ENCODE measurements at regions not wholly inside any gene's neighbourhood (a gene's known extent, or its start where the extent isn't known, plus 50 kb on each side); places are given as distances from the start of the nearest gene placed in this dataset.

- no peak overlapping the region for H3K4me2 ChIP-seq (ENCODE audit: insufficient read depth, low read length)
- H3K4me3 ChIP-seq (replicated peaks in 1 of 3; ENCODE audit: insufficient read depth in 1 of 3, low read depth in 1 of 3, low read length in 3 of 3), result no peak overlapping the region
- POLR2A ChIA-PET, result no interaction called here
- no peak overlapping the region for H2AFZ ChIP-seq (ENCODE audit: low read depth, low read length)
- DNase-seq (ENCODE audit: low read depth, low spot score) (no peak), FAIRE-seq (no peak)
- no peak overlapping the region for H3K27ac ChIP-seq (ENCODE audit: insufficient read depth, low read depth, low read length)
- no peaks in the 10 kb centered on the region for H3K36me3 ChIP-seq (ENCODE audit: control insufficient read depth in 2 of 2, extremely low read depth in 1 of 2, insufficient read depth in 2 of 2, low read length in 2 of 2)
- no peaks in the 10 kb centered on the region for H3K9me1 ChIP-seq (replicated peaks; ENCODE audit: control insufficient read depth, extremely low read depth, insufficient read depth, low read length)
- no TSS peak for BruUV-seq (replicated peaks)
- H3K4me1 ChIP-seq (ENCODE audit: control insufficient read depth, extremely low read depth, insufficient read depth, low read length), result no peaks in the 10 kb centered on the region
- TF ChIP-seq JUN (IDR thresholded peaks at IDR 0.05; ENCODE audit: borderline replicate concordance, insufficient read depth, insufficient read length, low read depth) (no peak), POLR2AphosphoS5 (IDR thresholded peaks at IDR 0.05; ENCODE audit: insufficient read depth, low read depth, low read length) (no peak), FOS (IDR thresholded peaks at IDR 0.05; ENCODE audit: borderline replicate concordance, insufficient read depth, low read length) (no peak)
- no peaks in the 10 kb centered on the region for H3K9me3 ChIP-seq (replicated peaks; ENCODE audit: control insufficient read depth, insufficient read depth, low read length)
- intact Hi-C loops (cut with micrococcal nuclease), result no loop called here
- H3K9ac ChIP-seq (replicated peaks; ENCODE audit: extremely low read depth, insufficient read depth, low read length), result no peak overlapping the region
- H3K27me3 ChIP-seq (ENCODE audit: control insufficient read depth in 2 of 2, insufficient read depth in 2 of 2, low read length in 2 of 2), result no peaks in the 10 kb centered on the region
- no peaks in the 10 kb centered on the region for H4K20me1 ChIP-seq (replicated peaks; ENCODE audit: control insufficient read depth, extremely low read depth, insufficient read depth, low read length)
- H3K79me2 ChIP-seq (ENCODE audit: control insufficient read depth, insufficient read depth, low read length), result no peaks in the 10 kb centered on the region
- CTCF ChIA-PET, result no interaction called here
- dilution Hi-C loops (cut with MboI; ENCODE audit: extremely low pct_ligation_motif_present, low sequenced_read_pairs), result no loop called here
Observed at GRCh38 chr9:31908891-31909480, 475.5 kb upstream of the ACO1 start.

GRCh38 chr9:31912636-31913035 is 471.8 kb upstream of the ACO1 start:
- Histone ChIP-seq H3K27me3 (ENCODE audit: control insufficient read depth in 2 of 2, insufficient read depth in 2 of 2, low read length in 2 of 2) (no peaks in the 10 kb centered on the region), H3K9ac (replicated peaks; ENCODE audit: extremely low read depth, insufficient read depth, low read length) (no peak overlapping the region), H3K79me2 (ENCODE audit: control insufficient read depth, insufficient read depth, low read length) (no peaks in the 10 kb centered on the region), H3K4me1 (ENCODE audit: control insufficient read depth, extremely low read depth, insufficient read depth, low read length) (no peaks in the 10 kb centered on the region), H3K36me3 (ENCODE audit: control insufficient read depth in 2 of 2, extremely low read depth in 1 of 2, insufficient read depth in 2 of 2, low read length in 2 of 2) (no peaks in the 10 kb centered on the region), H2AFZ (ENCODE audit: low read depth, low read length) (no peak overlapping the region), H3K9me3 (replicated peaks; ENCODE audit: control insufficient read depth, insufficient read depth, low read length) (no peaks in the 10 kb centered on the region), H3K9me1 (replicated peaks; ENCODE audit: control insufficient read depth, extremely low read depth, insufficient read depth, low read length) (no peaks in the 10 kb centered on the region), H3K27ac (ENCODE audit: insufficient read depth, low read depth, low read length) (no peak overlapping the region), H4K20me1 (replicated peaks; ENCODE audit: control insufficient read depth, extremely low read depth, insufficient read depth, low read length) (no peaks in the 10 kb centered on the region), H3K4me3 (replicated peaks in 1 of 3; ENCODE audit: insufficient read depth in 1 of 3, low read depth in 1 of 3, low read length in 3 of 3) (no peak overlapping the region), H3K4me2 (ENCODE audit: insufficient read depth, low read length) (no peak overlapping the region)
- dilution Hi-C loops (cut with MboI; ENCODE audit: extremely low pct_ligation_motif_present, low sequenced_read_pairs) (no loop called here), intact Hi-C loops (cut with micrococcal nuclease) (no loop called here)
- POLR2A ChIA-PET, result no interaction called here
- DNase-seq (ENCODE audit: low read depth, low spot score) (no peak), FAIRE-seq (no peak)
- CTCF ChIA-PET, result no interaction called here
- TF ChIP-seq EZH2 (IDR thresholded peaks at IDR 0.05; ENCODE audit: borderline replicate concordance, low read depth, low read length, severe bottlenecking), result no peak
- TF ChIP-seq, protein P1, sequence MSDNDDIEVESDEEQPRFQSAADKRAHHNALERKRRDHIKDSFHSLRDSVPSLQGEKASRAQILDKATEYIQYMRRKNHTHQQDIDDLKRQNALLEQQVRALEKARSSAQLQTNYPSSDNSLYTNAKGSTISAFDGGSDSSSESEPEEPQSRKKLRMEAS (IDR thresholded peaks at IDR 0.05; ENCODE audit: insufficient read depth, insufficient read length), result no peak
- no peak for TF ChIP-seq GATA2 (IDR thresholded peaks at IDR 0.05; ENCODE audit: insufficient read depth, insufficient read length, low read depth, low read length)
- TF ChIP-seq MYC (IDR thresholded peaks at IDR 0.05; ENCODE audit: low read depth, low read length), result no peak
- TF ChIP-seq, protein P2, sequence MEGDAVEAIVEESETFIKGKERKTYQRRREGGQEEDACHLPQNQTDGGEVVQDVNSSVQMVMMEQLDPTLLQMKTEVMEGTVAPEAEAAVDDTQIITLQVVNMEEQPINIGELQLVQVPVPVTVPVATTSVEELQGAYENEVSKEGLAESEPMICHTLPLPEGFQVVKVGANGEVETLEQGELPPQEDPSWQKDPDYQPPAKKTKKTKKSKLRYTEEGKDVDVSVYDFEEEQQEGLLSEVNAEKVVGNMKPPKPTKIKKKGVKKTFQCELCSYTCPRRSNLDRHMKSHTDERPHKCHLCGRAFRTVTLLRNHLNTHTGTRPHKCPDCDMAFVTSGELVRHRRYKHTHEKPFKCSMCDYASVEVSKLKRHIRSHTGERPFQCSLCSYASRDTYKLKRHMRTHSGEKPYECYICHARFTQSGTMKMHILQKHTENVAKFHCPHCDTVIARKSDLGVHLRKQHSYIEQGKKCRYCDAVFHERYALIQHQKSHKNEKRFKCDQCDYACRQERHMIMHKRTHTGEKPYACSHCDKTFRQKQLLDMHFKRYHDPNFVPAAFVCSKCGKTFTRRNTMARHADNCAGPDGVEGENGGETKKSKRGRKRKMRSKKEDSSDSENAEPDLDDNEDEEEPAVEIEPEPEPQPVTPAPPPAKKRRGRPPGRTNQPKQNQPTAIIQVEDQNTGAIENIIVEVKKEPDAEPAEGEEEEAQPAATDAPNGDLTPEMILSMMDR (IDR thresholded peaks at IDR 0.05; ENCODE audit: extremely low read depth in 1 of 2, insufficient read depth in 1 of 2, low read depth in 1 of 2, low read length in 2 of 2), result no peak
- TF ChIP-seq POLR2AphosphoS5 (IDR thresholded peaks at IDR 0.05; ENCODE audit: insufficient read depth, low read depth, low read length), result no peak
- no peak for TF ChIP-seq FOS (IDR thresholded peaks at IDR 0.05; ENCODE audit: borderline replicate concordance, insufficient read depth, low read length)
- no peak for TF ChIP-seq POLR2A (IDR thresholded peaks at IDR 0.05; ENCODE audit: low read depth, low read length)
- no peak for TF ChIP-seq JUN (IDR thresholded peaks at IDR 0.05; ENCODE audit: borderline replicate concordance, insufficient read depth, insufficient read length, low read depth)
- BruUV-seq (replicated peaks), result no TSS peak
